HFF-Myc (cell line): ENCODE measurements at regions not wholly inside any gene's neighbourhood (a gene's known extent, or its start where the extent isn't known, plus 50 kb on each side); places are given as distances from the start of the nearest gene placed in this dataset.

Experiments
- DNase-seq: peaks from one replicate; pipeline ENCODE4 v3.0.0-alpha.2; 2011; ENCODE audit warnings: low read depth; ENCODE audit errors: extremely low read depth
- H3K4me3 ChIP-seq: replicated peaks from 2 replicates; pipeline ENCODE4 v1.5.1; 2011; ENCODE audit warnings: low read depth, mild to moderate bottlenecking, control low read depth, low read length
- TF ChIP-seq, protein P1 (sequence below): IDR thresholded peaks from 2 replicates; pipeline ENCODE4 v1.5.1; 2012; ENCODE audit warnings: mild to moderate bottlenecking, low read depth, low read length, control low read depth; ENCODE audit errors: missing control alignments

GRCh38 chrX:10821293-10821692 is 200.9 kb upstream of the MID1 start:
- TF ChIP-seq, protein P1, sequence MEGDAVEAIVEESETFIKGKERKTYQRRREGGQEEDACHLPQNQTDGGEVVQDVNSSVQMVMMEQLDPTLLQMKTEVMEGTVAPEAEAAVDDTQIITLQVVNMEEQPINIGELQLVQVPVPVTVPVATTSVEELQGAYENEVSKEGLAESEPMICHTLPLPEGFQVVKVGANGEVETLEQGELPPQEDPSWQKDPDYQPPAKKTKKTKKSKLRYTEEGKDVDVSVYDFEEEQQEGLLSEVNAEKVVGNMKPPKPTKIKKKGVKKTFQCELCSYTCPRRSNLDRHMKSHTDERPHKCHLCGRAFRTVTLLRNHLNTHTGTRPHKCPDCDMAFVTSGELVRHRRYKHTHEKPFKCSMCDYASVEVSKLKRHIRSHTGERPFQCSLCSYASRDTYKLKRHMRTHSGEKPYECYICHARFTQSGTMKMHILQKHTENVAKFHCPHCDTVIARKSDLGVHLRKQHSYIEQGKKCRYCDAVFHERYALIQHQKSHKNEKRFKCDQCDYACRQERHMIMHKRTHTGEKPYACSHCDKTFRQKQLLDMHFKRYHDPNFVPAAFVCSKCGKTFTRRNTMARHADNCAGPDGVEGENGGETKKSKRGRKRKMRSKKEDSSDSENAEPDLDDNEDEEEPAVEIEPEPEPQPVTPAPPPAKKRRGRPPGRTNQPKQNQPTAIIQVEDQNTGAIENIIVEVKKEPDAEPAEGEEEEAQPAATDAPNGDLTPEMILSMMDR, result no peak
- H3K4me3 ChIP-seq, result no peak overlapping the region
- no peak for DNase-seq

GRCh38 chrX:10828036-10828435 is 207.7 kb upstream of the MID1 start:
- TF ChIP-seq, protein P1, result no peak
- H3K4me3 ChIP-seq, result no peak overlapping the region
- DNase-seq, result no peak

DNA sequence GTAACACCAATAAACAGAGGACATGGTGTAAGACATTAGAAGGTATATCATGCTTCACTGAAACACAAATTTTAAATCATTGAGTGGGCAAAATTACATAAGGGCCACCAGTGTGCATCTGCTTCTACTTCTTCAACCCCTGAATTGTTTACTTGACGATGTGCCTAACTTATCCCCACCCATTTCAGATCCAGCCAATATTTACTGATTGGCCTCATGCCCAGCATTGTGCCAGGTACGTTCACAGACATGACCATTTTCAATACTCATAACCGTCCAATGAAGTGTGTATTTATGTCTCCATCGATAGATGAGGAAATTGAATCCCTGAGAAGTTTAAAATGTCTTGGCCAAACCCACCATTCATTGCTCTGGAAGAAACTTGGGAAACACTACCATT is 208.3 kb upstream of the MID1 start:
- TF ChIP-seq, protein P1, result no peak
- no peak overlapping the region for H3K4me3 ChIP-seq
- no peak for DNase-seq

DNA sequence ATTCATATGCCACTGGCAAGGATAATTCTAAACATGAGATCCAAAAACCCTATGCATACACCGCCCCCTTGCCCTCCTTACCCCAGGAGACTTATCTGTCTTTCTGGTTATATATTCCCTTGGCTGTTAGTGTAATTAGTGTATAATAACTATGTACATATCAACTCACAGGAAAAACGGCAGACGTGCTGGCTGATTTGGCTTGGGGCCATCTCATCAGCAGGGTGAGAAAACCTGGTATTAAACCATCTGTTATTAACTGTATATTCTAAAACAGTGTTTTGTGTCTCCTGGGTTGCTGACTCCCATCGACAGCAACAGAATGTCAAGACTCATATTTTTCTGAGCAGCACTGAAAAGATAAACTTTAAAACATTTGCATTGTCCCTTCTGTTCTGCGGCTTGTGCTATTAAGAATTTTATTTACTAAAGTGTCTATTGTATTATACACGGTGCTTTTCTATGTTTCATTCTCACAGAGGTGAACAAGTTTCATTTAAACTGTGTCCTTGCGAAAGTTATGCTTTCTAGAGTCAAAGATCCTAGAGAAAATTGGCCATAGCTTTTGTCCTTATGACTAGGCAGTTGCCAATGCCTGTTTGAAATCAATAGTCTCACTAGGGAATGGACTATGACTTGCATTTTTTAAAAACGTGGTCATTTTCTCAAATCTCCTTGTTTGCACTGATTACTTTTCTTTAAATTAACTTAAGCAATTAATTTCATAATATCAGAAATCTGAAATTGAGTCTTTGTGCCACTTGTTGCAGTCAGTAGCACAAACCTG is 211.5 kb upstream of the MID1 start:
- no peak for DNase-seq
- TF ChIP-seq, protein P1, result no peak
- no peak overlapping the region for H3K4me3 ChIP-seq

GRCh38 chrX:10833299-10834169 is 213.1 kb upstream of the MID1 start:
- TF ChIP-seq, protein P1, result no peak
- H3K4me3 ChIP-seq, result no peak overlapping the region
- DNase-seq, result no peak

DNA sequence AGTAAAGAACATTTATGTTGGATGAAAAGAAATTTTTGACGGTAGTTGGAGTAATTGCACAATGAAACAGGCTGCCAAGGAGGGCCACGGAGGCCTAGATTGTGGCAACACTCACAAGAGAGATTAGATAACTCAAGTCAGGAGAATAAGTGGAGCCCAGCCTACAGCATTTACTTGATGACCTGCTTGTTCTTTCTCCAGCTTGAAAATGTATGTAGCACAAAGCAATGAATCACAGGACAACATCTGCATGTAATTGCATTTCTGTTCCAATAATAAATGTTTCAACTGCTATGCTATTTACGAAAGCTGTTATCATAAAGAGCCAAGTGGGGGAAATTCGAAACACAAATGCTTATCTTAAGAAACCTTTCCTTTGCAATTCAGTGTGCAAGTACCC is 221.2 kb upstream of the MID1 start:
- no peak for DNase-seq
- H3K4me3 ChIP-seq, result no peak overlapping the region
- TF ChIP-seq, protein P1, result no peak
